ENCODE measurements at regions not wholly inside any gene's neighbourhood (a gene's known extent, or its start where the extent isn't known, plus 50 kb on each side); places are given as distances from the start of the nearest gene placed in this dataset.
A peak's percentile ranks its signal among the peaks of the same experiment; 100 is the strongest.
"Not testable (repeated sequence)": the region's sequence is repeated elsewhere in the genome, so short reads cannot be mapped to it uniquely, and the experiment has no call there.

GRCh38 chr16:48059936-48060335, 95.9 kb downstream of the ABCC12 start:
- TF ChIP-seq CTCF (IDR thresholded peaks at IDR 0.05; ENCODE audit: control insufficient read depth, extremely low read depth, insufficient read depth): no peak
- H3K4me3 ChIP-seq (ENCODE audit: low read depth, low read length): no peak overlapping the region

GRCh38 chr16:48059190-48059589, 96.6 kb downstream of the ABCC12 start:
- DNase-seq (ENCODE audit: low read depth); H3K4me3 ChIP-seq (ENCODE audit: low read depth, low read length): not testable (repeated sequence)

More at GRCh38 chr16:48059936-48060335, 95.9 kb downstream of the ABCC12 start:
- DNase-seq (ENCODE audit: low read depth): no peak

- H3K4me3 ChIP-seq (ENCODE audit: low read depth, low read length): no peak overlapping the region
- no peak for DNase-seq (ENCODE audit: low read depth)
- no peak for TF ChIP-seq CTCF (IDR thresholded peaks at IDR 0.05; ENCODE audit: control insufficient read depth, extremely low read depth, insufficient read depth)
Measured at GRCh38 chr16:48057048-48057447, 98.7 kb downstream of the ABCC12 start.

- peak; percentile 97 for TF ChIP-seq CTCF (IDR thresholded peaks at IDR 0.05; ENCODE audit: control insufficient read depth, extremely low read depth, insufficient read depth)
- no peak for DNase-seq (ENCODE audit: low read depth)
- no peak overlapping the region for H3K4me3 ChIP-seq (ENCODE audit: low read depth, low read length)
Measured at GRCh38 chr16:48054881-48055601, 100.8 kb downstream of the ABCC12 start.

GRCh38 chr16:48053418-48053745, 102.4 kb downstream of the ABCC12 start:
- TF ChIP-seq CTCF (IDR thresholded peaks at IDR 0.05; ENCODE audit: control insufficient read depth, extremely low read depth, insufficient read depth): no peak
- no peak overlapping the region for H3K4me3 ChIP-seq (ENCODE audit: low read depth, low read length)
- DNase-seq (ENCODE audit: low read depth): no peak

- H3K4me3 ChIP-seq (ENCODE audit: low read depth, low read length): no peak overlapping the region
- no peak for TF ChIP-seq CTCF (IDR thresholded peaks at IDR 0.05; ENCODE audit: control insufficient read depth, extremely low read depth, insufficient read depth)
- DNase-seq (ENCODE audit: low read depth): no peak
Measured at GRCh38 chr16:48052731-48053417, 102.9 kb downstream of the ABCC12 start.

GRCh38 chr16:48050871-48051270, 104.9 kb downstream of the ABCC12 start:
- TF ChIP-seq CTCF (IDR thresholded peaks at IDR 0.05; ENCODE audit: control insufficient read depth, extremely low read depth, insufficient read depth): no peak
- DNase-seq (ENCODE audit: low read depth): no peak
- no peak overlapping the region for H3K4me3 ChIP-seq (ENCODE audit: low read depth, low read length)

Measured in LNCaP clone FGC (cell line).